ENCODE measurements at regions not wholly inside any gene's neighbourhood (a gene's known extent, or its start where the extent isn't known, plus 50 kb on each side); places are given as distances from the start of the nearest gene placed in this dataset.

DNA sequence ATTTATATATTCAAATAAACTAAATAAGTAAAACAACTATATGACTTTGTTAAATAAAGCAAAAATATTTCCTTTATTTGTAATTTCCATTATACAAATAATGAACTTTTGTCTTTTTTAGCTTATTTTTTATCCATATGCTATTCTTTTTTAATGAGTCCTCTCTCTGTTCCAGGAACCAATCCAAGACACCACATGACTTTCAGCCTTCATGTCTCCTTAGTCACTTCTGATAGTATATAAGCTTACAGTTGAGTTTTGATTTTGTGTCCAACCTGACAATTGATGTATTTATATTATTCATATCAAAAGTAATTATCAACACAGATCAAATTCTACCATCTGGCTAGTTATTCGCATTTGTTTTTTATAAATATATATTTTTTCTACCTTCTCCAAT, 582.3 kb upstream of the GJE1 start:
- ATAC-seq (ENCODE audit: low FRiP score): no peak
- DNase-seq (ENCODE audit: low spot score): no peak
- TF ChIP-seq, protein P1, sequence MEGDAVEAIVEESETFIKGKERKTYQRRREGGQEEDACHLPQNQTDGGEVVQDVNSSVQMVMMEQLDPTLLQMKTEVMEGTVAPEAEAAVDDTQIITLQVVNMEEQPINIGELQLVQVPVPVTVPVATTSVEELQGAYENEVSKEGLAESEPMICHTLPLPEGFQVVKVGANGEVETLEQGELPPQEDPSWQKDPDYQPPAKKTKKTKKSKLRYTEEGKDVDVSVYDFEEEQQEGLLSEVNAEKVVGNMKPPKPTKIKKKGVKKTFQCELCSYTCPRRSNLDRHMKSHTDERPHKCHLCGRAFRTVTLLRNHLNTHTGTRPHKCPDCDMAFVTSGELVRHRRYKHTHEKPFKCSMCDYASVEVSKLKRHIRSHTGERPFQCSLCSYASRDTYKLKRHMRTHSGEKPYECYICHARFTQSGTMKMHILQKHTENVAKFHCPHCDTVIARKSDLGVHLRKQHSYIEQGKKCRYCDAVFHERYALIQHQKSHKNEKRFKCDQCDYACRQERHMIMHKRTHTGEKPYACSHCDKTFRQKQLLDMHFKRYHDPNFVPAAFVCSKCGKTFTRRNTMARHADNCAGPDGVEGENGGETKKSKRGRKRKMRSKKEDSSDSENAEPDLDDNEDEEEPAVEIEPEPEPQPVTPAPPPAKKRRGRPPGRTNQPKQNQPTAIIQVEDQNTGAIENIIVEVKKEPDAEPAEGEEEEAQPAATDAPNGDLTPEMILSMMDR (IDR thresholded peaks at IDR 0.05): no peak

DNA sequence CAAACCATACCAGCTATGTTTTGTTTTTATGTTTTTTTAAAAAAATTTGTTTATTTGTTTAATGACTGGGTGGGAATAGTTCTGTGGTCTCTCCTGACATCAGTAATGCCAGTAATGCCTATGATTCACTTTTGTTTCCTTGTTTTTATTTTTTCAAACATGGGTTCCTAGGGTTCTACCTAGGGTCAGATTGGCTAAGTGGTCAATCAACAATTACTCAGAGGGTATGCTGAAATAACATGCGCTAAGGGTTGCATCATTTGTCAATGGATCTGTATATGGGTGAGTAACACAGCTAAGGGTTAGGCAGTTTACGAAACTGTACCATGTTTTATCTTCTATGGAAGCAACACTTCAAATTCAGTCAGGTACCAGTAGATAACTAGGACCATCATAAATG, 583.8 kb upstream of the GJE1 start:
- ATAC-seq (ENCODE audit: low FRiP score): no peak
- TF ChIP-seq, protein P1 (IDR thresholded peaks at IDR 0.05): no peak
- no peak for DNase-seq (ENCODE audit: low spot score)

DNA sequence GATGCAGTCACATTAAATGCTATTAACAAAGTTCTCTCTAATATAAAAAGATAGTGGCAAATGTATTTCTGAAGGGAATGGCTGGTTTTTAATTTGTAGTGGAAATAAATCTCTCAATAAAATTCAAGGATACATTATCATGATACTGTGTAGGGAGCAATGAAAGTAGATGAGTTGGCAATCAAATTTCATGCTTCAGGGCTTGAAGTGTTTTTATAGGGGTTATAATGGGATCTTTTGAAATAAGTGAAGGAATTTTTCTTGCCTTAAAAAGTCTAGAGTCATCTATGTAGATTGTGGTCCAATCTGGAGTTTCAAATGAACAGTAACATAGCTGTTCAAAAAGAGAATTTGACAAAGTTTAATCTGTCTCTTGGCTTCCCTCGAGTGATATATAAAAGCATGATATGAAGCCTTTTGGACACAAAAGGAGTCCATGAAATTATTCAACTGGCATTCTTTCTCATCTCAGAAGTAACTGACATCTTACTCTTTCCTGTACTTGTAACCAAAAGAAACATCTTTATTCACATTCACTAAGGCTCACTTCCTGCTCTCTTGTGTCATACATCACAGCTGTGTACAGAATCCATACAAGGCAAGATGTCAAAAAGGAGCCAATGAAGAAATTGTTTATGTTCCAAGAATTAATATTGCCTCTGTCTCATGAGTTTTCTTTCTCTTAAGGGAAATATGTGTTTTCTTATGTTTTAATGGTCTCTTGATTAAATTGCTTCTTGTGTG, 591.0 kb upstream of the GJE1 start:
- TF ChIP-seq, protein P1 (IDR thresholded peaks at IDR 0.05): no peak
- DNase-seq (ENCODE audit: low spot score) (no peak), ATAC-seq (ENCODE audit: low FRiP score) (no peak)

DNA sequence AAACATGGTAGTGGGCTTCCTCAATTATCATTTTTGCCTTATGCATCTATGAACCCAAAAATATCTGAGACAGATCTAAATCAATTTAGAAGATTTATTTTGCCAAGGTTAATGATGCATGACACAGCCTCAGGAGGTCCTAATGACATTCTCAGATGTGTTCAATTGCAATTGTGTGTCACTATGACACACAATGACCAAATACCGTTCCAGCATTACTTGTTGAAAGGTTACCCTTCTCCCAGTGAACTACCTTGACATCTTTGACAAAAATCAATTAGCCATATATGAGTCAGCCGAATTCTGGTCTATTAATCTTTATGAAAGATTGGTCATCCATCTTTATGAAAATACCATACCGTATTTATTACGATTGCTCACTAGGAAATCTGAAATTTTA, 592.5 kb upstream of the GJE1 start:
- DNase-seq (ENCODE audit: low spot score) (no peak), ATAC-seq (ENCODE audit: low FRiP score) (no peak)
- TF ChIP-seq, protein P1 (IDR thresholded peaks at IDR 0.05): no peak

DNA sequence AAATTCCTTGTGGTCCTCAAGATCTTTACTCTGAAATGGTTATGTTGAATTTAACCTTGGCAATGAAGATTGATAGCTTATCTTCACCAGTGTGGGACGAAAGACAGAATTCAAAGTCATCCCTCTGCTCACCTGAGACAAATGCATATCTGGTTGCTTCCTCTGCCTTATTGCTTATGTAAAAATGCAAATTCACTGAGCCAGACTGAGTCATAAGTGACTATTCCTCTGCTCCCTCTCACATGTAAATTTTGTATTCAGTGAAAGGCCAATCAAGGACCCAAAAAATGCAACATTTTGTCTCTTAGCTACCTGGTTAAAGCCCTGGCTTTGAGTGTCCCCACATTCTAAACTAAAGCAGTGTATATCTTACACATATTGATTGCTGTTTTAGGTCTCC, 593.1 kb upstream of the GJE1 start:
- TF ChIP-seq, protein P1 (IDR thresholded peaks at IDR 0.05): no peak
- DNase-seq (ENCODE audit: low spot score): no peak
- ATAC-seq (ENCODE audit: low FRiP score): no peak

- ATAC-seq (ENCODE audit: low FRiP score) (no peak), DNase-seq (ENCODE audit: low spot score) (no peak)
- TF ChIP-seq, protein P1 (IDR thresholded peaks at IDR 0.05): no peak
These were observed 600.5 kb upstream of the GJE1 start for GRCh38 chr6:141532211-141532610.

- TF ChIP-seq, protein P1 (IDR thresholded peaks at IDR 0.05): no peak
- no peak for ATAC-seq (ENCODE audit: low FRiP score)
- no peak for DNase-seq (ENCODE audit: low spot score)
These were observed 601.7 kb upstream of the GJE1 start for GRCh38 chr6:141531040-141531439.
